PC-9 (cell line): ENCODE measurements at regions not wholly inside any gene's neighbourhood (a gene's known extent, or its start where the extent isn't known, plus 50 kb on each side); places are given as distances from the start of the nearest gene placed in this dataset.

Experiments
- BruUV-seq: library from RNA; stranded (reverse); fragments of 400-500 nt; replicated peaks from 2 replicates; lab custom pipeline; 2021; lab: Mats Ljungman, UMichigan
- CTCF ChIA-PET: fragments of 300-600 bp; sonication (Branson Sonifier 250); formaldehyde crosslinking; loops from one replicate; lab custom pipeline; 2022; ENCODE audit warnings: antibody characterized with exemption; lab: Charles Lee
- POLR2A ChIA-PET: fragments of 300-600 bp; sonication (Branson Sonifier 250); formaldehyde crosslinking; loops from one replicate; lab custom pipeline; 2022; ENCODE audit warnings: antibody characterized with exemption; ENCODE audit not compliant: unreplicated experiment; lab: Charles Lee
- DNase-seq, 2 experiments: peaks; one replicate each; pipeline versions ENCODE4 v3.0.0 to v3.0.0-alpha.2; 2015 to 2022; ENCODE audit warnings: mixed read lengths in 1 of 2
- H2AFZ ChIP-seq: fragments of 200-600 bp; sonication (generic); 2 replicates; pipeline ENCODE4 v1.8.1; 2017; ENCODE audit warnings: antibody characterized with exemption
- H3F3A ChIP-seq: fragments of 200-600 bp; sonication (generic); 2 replicates; pipeline ENCODE4 v1.8.1; 2017; ENCODE audit warnings: antibody characterized with exemption, mild to moderate bottlenecking, low read depth; ENCODE audit not compliant: insufficient read depth
- H3K27ac ChIP-seq: fragments of 200-600 bp; sonication (generic); 2 replicates; pipeline ENCODE4 v1.6.1; 2016; ENCODE audit warnings: mixed run types
- H3K27me3 ChIP-seq: fragments of 200-600 bp; sonication (generic); 2 replicates; pipeline ENCODE4 v1.6.1; 2016; ENCODE audit warnings: low read depth, mixed run types; ENCODE audit not compliant: insufficient read depth
- H3K36me3 ChIP-seq: fragments of 200-600 bp; sonication (generic); 2 replicates; pipeline ENCODE4 v1.6.1; 2016; ENCODE audit warnings: low read depth, mixed run types
- H3K4me1 ChIP-seq: fragments of 200-600 bp; sonication (generic); replicated peaks from 2 replicates; pipeline ENCODE4 v1.6.1; 2016; ENCODE audit warnings: mixed run types; ENCODE audit not compliant: insufficient read depth
- H3K4me2 ChIP-seq: fragments of 200-600 bp; sonication (generic); 2 replicates; pipeline ENCODE4 v1.6.1; 2017; ENCODE audit warnings: mixed run types
- H3K4me3 ChIP-seq: fragments of 200-600 bp; sonication (generic); 2 replicates; pipeline ENCODE4 v1.6.1; 2016; ENCODE audit warnings: mixed run types
- H3K79me2 ChIP-seq: fragments of 200-600 bp; sonication (generic); 2 replicates; pipeline ENCODE4 v1.6.1; 2017; ENCODE audit warnings: low read depth, mixed run types
- H3K9me2 ChIP-seq: fragments of 200-600 bp; sonication (generic); 2 replicates; pipeline ENCODE4 v1.8.1; 2017; ENCODE audit warnings: mild to moderate bottlenecking; ENCODE audit not compliant: insufficient read depth
- H3K9me3 ChIP-seq: fragments of 200-600 bp; sonication (generic); 2 replicates; pipeline ENCODE4 v1.8.1; 2016; ENCODE audit warnings: low read depth; ENCODE audit not compliant: insufficient read depth
- H4K20me1 ChIP-seq: fragments of 200-600 bp; sonication (generic); 2 replicates; pipeline ENCODE4 v1.8.1; 2017; ENCODE audit not compliant: insufficient read depth
- EZH2 ChIP-seq: fragments of 200-600 bp; sonication (generic); IDR thresholded peaks from 2 replicates; pipeline ENCODE4 v1.8.0; 2017; ENCODE audit warnings: antibody characterized with exemption, low read depth
- intact Hi-C: fragments of 100-400 bp; cut with micrococcal nuclease; formaldehyde crosslinking; loops from one replicate; pipeline ENCODE4 v1.10.0; 2022; ENCODE audit not compliant: unreplicated experiment
- TF ChIP-seq, protein P1 (sequence below): fragments of 200-600 bp; sonication (generic); conservative IDR thresholded peaks from 2 replicates; pipeline ENCODE4 v1.6.1; 2017; ENCODE audit warnings: mixed run types, antibody characterized with exemption, mild to moderate bottlenecking, moderate library complexity

DNA sequence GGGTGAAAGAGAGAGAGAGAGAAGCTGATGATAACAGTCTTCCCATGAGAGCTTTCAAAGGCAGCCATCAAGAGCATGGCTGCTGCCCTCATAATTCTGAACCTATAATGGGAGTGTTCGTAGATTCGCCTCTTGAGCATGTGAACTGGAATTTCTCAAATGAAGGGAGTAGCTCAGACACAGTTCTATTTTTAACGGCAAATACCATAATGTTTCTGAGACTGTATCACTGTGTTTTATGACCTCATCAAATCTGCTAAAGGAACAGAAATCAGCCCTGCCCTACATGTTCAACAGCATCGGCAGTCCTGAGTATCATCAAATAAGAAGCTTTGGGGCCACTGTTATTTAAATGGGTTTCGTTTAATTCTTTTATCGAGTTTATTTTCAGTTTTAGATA, 645.6 kb downstream of the GALR1 start:
- ChIA-PET POLR2A (no interaction called here), CTCF (no interaction called here)
- TF ChIP-seq, protein P1, sequence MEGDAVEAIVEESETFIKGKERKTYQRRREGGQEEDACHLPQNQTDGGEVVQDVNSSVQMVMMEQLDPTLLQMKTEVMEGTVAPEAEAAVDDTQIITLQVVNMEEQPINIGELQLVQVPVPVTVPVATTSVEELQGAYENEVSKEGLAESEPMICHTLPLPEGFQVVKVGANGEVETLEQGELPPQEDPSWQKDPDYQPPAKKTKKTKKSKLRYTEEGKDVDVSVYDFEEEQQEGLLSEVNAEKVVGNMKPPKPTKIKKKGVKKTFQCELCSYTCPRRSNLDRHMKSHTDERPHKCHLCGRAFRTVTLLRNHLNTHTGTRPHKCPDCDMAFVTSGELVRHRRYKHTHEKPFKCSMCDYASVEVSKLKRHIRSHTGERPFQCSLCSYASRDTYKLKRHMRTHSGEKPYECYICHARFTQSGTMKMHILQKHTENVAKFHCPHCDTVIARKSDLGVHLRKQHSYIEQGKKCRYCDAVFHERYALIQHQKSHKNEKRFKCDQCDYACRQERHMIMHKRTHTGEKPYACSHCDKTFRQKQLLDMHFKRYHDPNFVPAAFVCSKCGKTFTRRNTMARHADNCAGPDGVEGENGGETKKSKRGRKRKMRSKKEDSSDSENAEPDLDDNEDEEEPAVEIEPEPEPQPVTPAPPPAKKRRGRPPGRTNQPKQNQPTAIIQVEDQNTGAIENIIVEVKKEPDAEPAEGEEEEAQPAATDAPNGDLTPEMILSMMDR: no peak
- no peak for TF ChIP-seq EZH2
- Histone ChIP-seq H3K36me3 (no peaks in the 10 kb centered on the region), H4K20me1 (no peaks in the 10 kb centered on the region), H3F3A (no peaks in the 10 kb centered on the region), H3K27me3 (peaks cover 52% of the 10 kb centered on the region), H3K4me2 (no peak overlapping the region), H3K79me2 (no peaks in the 10 kb centered on the region), H3K4me3 (no peak overlapping the region), H3K4me1 (no peaks in the 10 kb centered on the region), H3K9me3 (no peaks in the 10 kb centered on the region), H3K9me2 (no peaks in the 10 kb centered on the region), H2AFZ (no peak overlapping the region), H3K27ac (no peak overlapping the region)
- intact Hi-C loops: no loop called here
- no peak for DNase-seq
- BruUV-seq: no TSS peak

DNA sequence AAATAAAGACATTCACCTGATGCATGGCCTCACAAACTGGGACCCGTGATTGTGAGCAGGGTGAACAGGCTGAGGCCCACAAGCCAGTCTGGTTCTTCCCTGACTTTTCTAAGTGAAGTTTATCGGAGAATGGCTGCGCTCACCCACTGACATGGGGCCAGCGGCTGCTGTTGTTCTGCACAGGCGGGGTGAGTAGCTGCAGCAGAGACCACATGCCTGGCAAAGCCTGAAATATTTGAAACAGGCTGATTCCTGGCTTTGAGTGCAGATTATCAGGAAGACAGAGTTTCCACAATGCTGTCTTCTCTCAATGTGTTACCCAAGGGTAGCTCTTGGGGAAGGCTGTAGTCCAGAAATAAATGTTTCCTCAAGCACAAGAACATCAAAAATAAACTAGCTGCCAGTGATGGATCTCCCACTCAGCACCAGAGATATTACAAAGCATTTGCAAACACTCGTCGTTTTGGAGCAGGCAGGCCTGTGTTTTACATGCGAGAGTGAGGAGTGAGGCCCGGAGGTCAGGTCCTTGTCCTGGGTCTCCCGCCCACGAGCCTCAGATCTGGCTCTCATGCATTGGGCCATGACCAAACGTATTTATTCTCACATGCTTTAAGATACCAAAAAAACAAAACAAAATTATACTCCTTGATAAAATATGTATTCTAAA, 647.1 kb downstream of the GALR1 start:
- intact Hi-C loops: no loop called here
- Histone ChIP-seq H3K79me2 (no peaks in the 10 kb centered on the region), H2AFZ (no peak overlapping the region), H3K4me2 (no peak overlapping the region), H3K4me3 (no peak overlapping the region), H3K36me3 (no peaks in the 10 kb centered on the region), H3K27ac (no peak overlapping the region), H3K27me3 (peaks cover 52% of the 10 kb centered on the region), H3K9me3 (no peaks in the 10 kb centered on the region), H4K20me1 (no peaks in the 10 kb centered on the region), H3F3A (no peaks in the 10 kb centered on the region), H3K4me1 (no peaks in the 10 kb centered on the region), H3K9me2 (no peaks in the 10 kb centered on the region)
- POLR2A ChIA-PET: no interaction called here
- no TSS peak for BruUV-seq
- no peak for TF ChIP-seq EZH2
- TF ChIP-seq, protein P1: no peak
- CTCF ChIA-PET: no interaction called here
- no peak for DNase-seq

DNA sequence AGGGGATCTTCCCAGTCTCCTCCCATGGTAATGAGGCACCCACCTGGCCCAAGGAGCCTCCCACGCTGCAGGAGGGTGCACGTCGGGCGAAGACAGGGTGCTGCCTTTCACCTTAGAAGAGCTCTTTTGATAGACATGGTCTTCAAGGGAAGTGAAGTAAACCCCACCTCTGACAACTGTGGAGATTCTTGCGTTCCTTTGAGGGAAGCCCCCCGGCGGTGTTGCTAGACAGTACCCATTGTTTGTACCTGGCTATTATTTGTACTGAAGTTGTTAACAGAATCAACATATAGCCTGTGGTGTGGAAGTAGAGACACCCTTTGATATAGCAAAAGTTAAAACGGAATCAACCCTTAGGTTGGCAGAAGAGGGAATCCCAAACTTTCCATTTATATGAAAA, 648.0 kb downstream of the GALR1 start:
- Histone ChIP-seq H3K4me1 (no peaks in the 10 kb centered on the region), H3F3A (no peaks in the 10 kb centered on the region), H3K4me2 (no peak overlapping the region), H3K27ac (no peak overlapping the region), H3K9me3 (no peaks in the 10 kb centered on the region), H2AFZ (no peak overlapping the region), H3K4me3 (no peak overlapping the region), H3K9me2 (no peaks in the 10 kb centered on the region), H4K20me1 (no peaks in the 10 kb centered on the region), H3K36me3 (no peaks in the 10 kb centered on the region), H3K27me3 (peaks cover 55% of the 10 kb centered on the region), H3K79me2 (no peaks in the 10 kb centered on the region)
- CTCF ChIA-PET: no interaction called here
- POLR2A ChIA-PET: no interaction called here
- intact Hi-C loops: no loop called here
- TF ChIP-seq, protein P1: no peak
- TF ChIP-seq EZH2: no peak
- no TSS peak for BruUV-seq
- no peak for DNase-seq
